Peyer's patch (tissue), 4 donors: ENCODE measurements at regions not wholly inside any gene's neighbourhood (a gene's known extent, or its start where the extent isn't known, plus 50 kb on each side); places are given as distances from the start of the nearest gene placed in this dataset.
"Not testable (repeated sequence)": the region's sequence is repeated elsewhere in the genome, so short reads cannot be mapped to it uniquely, and the experiment has no call there.

Experiments used
- CTCF ChIP-seq, 6 experiments: fragments of 450-650 bp in 4 of 6; fragments of 200-600 bp in 2 of 6; sonication (generic) in 1 of 6; IDR thresholded peaks; one replicate each; pipeline ENCODE4 v1.5.1; 2017 to 2019; ENCODE audit warnings: antibody characterized with exemption in 6 of 6, mild to moderate bottlenecking in 3 of 6, moderate library complexity in 1 of 6
- POLR2A ChIP-seq, 2 donors: fragments of 450-650 bp; IDR thresholded peaks; one replicate each; pipeline ENCODE4 v1.5.1; 2017; ENCODE audit warnings: antibody characterized with exemption in 2 of 2, mild to moderate bottlenecking in 2 of 2, moderate library complexity in 2 of 2

DNA sequence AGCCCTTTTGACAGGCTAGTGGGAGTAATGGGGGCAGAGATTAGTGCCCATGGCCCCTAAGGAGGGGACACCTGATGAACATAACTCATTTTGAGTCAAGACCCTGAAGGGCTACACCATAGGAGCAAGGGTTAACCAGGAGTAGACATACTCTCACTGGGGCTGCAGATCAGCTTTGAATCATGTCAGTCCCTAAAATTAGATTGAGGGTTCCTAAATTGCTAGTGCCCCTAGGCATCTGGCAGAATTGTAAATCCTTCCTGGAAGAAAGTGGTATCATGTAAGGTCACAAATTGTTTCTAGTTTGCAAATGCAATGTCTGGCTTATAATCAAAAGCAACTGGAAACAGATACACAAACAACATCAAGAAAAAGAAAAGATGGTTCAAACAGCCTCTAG is 52.1 kb upstream of the LRRC37A2 start:
- not testable (repeated sequence) for TF ChIP-seq POLR2A, CTCF (IDR thresholded peaks at IDR 0.05)
